GM18520 (cell line): ENCODE measurements at regions not wholly inside any gene's neighbourhood (a gene's known extent, or its start where the extent isn't known, plus 50 kb on each side); places are given as distances from the start of the nearest gene placed in this dataset.

Source experiments
- ATAC-seq: cut with Tn5 transposase; IDR thresholded peaks from one replicate; pipeline ENCODE4 v1.9.1; 2021; ENCODE audit not compliant: unreplicated experiment

DNA sequence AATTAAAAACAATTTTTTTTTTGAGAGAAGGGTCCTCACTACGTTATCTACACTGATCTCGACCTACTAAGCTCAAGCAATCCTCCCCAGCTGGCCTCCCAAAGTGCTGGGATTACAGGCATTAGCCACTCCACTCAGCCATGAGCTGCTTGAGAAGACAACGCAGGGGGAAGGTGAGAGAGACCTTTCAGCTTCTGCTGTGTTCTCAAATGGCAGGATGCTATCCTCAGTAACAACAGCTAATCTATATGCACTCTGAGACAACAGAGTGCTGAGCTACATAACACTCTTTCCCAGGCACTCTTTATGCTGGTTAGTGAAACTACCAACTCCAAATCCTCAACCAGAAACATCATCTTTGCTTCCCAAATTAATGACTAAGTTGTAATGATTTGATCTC lies 526.1 kb downstream of the CCER1 start:
- ATAC-seq: no peak

DNA sequence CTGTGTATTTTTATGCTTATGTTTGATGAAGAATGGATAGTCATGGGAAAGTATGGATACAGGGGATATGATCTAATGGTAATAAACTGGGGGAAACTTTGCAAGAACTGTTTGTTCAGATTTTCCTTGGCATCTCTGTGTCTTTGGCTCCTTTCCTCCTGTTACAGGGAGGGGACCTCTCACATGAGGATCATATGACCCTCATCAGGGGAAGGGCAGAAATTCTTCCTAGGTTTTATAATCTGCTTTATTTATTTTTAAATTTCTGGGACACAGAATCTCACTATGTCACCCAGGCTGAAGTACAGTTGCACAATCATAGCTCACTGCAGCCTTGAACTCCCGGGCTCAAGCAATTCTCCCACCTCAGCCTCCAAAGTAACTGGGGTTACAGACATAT lies 526.5 kb downstream of the CCER1 start:
- no peak for ATAC-seq

DNA sequence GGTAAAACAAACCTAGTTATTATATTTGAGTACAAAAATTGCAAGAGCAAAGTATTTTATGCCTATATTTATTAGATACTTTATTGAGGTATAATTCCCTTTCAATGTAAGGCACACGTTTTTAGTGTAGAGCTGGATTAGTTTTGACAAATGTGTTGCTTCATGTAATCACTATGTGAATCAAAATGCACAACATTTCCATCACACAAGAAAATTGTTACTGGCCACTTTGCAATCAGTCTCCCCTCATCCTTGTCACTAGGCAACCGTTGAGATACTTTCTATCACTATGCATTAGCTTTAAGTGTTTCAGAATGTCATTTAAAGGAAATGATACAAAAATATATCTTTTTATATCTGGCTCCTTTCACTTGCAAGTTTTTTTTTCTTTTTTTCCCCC lies 531.0 kb downstream of the CCER1 start:
- no peak for ATAC-seq

DNA sequence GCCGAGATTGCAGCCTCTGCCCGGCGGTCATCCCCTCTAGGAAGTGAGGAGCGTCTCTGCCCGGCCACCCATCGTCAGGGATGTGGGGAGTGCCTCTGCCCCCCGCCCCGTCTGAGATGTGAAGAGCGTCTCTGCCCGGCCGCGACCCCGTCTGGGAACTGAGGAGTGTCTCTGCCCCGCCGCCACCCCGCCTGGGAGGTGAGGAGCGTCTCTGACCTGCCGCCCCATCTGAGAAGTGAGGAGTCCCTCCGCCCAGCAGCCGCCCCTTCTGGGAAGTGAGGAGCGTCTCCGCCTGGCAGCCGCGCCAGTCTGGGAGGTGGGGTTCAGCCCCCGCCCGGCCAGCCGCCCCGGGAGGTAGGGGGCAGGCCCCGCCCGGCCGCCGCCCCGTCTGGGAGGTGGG lies 544.0 kb downstream of the CCER1 start:
- ATAC-seq: no peak

DNA sequence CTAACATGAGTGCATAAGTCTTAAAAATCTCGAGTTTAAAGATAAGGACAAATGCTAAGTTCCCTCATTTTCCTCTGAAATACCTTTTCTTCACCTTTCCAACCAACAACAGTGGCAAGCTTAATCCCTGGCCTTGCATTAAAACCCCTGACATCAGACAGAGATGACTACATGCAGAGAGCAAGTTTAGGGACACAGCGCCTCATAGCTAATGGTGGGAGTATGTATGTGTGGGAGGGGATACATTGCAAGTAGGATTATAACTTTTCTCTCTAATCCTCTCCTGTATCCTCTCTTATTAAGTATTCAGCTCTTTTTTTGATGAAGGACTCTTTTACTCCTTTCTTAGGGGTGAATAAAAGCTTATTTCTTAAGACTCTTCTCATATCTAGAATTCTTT lies 547.1 kb downstream of the CCER1 start:
- no peak for ATAC-seq

DNA sequence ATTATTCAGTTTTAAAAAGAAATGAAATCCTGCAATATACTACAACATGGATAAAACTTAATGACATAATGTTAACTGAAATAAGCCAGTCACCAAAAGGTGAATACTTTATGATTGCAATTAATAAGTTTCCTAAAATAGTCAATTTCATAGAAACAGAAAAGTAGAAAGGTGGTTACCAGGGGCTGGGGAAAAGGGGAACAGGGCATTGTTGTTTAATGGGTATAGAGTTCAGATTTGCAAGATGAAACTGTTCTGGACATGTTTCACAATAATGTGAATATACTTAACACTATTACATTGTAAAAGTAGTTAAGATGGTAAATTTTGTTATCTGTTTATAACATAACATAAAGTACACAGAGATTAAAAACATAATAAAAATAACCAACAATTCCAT lies 550.9 kb downstream of the CCER1 start:
- ATAC-seq: peak; percentile 58

DNA sequence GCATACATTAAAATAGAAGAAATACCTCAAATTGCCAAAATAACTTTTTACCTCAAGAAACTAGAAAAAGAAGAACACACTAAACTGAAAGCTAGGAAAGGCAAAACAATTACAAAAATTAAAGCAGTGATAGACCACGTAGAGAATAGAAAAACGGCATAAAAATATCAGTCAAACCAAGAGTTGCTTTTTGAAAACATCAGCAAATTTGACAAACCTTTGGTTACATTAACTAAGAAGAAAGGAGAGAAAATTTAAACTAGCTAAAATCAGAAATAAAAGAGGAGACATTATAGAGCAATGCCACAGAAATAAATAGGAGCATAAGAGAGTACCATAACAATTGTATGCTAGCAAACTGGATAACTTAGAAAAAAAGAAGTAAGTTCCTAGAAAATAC lies 553.8 kb downstream of the CCER1 start:
- no peak for ATAC-seq

DNA sequence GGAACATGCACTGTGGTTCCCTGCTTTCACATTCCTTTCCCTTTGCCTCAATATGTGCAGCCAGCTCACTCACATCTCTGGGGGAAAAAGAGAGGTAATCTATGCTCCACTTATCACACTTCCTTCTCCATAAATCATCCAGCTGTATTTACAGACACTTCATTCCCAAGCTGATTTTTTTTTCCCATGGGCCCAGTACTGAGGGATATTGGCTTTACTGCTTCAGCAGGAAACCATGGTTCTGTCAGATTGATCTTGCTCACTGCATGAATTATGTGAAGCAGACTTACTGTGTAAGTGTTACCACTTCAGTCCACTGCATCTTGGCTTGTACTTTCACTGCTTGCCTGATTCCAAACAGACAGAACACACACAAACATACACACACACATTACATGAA lies 555.6 kb downstream of the CCER1 start:
- no peak for ATAC-seq

DNA sequence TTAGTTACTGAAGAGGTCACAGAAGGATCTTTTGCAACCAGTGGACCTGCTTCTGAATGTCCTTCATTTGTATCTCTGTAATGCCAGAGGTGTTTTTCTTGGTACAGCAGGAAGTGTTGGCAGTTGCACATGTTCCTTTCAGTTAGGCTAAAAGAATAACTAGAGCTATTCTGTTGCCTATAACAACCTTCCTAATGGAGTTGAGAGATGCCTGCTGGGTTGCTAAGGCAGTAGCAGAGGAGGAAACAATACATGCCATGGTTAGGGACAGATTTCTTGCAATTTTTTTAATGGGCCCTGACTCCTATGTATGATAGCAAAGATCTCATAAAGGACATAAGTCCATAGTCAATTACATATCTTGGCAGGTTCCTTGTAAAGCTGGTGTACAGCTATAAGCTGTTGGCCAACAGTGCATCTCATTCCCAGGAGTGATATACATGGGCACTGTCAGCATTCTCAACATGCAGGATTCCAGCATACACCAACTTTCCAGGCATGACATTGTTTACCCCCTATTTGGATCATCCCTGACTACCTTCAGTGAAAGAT lies 556.6 kb downstream of the CCER1 start:
- no peak for ATAC-seq

DNA sequence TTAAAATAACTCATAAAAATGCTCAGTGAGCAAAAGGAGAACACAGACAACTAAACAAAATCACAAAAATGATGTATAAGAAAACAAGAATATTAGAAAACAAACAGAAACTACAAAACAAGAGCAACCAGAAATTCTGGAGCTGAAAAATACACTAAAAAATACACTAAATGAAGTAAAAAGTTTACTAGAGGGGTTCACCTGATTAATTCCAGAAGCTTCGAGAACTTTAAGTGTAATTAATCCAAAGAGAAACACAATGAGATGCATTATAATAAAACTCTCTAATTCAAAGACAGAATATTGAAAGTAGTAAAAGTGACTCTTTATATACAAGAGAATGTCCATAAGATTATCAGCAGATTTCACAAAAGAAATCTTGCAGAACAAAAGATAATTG lies 558.4 kb downstream of the CCER1 start:
- ATAC-seq: no peak

DNA sequence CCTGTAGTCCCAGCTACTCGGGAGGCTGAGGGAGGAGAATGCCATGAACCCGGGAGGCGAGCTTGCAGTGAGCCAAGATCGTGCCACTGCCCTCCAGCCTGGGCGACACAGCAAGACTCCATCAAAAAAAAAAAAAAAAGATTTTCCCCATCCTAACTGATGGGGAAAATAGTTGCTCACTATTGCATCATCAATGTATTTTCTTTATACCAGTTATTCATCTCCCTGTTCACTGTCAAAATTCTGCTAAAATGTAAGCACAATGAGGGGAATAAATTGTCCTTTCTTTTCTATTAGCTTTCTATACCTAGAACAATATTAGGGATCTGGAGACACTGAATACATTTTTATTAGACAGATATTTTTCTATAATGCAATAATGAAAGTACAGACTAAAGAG lies 561.3 kb downstream of the CCER1 start:
- no peak for ATAC-seq

DNA sequence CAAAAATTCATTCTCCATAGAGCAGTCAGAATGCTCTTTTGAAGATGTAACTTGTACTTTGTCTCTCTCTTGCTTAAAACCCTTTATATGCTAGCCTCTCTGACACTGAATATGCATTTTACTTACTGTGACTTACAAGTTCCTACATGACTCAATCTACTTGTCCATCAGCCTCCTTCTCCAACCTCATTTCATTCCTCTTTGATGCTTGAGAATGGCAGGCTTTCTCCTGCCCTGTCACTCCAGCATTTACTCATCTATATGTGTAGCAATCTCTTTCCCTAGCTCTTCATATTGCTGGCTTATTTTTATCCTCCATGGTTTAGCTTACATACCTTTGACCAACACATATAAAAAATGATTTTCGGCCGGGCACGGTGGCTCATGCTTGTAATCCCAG lies 561.9 kb downstream of the CCER1 start:
- ATAC-seq: no peak

DNA sequence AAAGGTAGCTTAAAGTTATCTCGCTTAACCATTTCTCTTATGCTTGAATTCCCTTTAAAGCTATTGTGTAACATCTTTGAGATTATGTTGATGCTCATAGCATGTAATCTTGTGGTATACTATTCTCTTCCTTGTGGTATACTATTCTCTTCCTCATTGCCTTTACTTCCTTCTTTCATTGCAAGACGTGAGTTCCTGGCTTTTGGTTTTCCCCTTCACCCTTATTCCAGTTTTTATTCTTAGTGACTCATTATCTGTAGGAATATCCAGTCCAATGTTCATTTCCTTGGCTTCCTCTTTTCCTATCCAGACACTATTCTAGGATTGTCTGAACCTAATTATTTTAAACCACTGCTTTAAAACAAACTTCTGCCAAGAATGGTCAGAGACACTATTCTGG lies 564.0 kb downstream of the CCER1 start:
- no peak for ATAC-seq

DNA sequence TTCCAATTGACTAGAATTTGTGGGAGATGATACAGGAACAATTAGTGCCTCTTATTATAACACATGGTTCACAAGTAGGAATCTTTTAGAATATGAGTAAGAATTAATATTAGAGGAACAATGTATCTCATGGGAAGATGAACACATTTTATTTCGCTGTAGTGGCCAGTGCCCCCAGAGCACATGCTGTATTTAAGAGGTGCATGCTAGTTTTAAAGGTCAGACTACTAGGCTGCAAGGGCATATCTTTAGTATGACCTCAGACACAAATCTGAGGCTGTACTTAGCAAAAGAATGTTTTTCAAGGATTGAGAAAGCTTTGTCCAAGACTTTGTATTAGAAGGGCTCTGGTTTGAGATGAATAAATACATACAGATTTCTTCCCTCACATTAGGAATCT lies 586.9 kb downstream of the CCER1 start:
- no peak for ATAC-seq

DNA sequence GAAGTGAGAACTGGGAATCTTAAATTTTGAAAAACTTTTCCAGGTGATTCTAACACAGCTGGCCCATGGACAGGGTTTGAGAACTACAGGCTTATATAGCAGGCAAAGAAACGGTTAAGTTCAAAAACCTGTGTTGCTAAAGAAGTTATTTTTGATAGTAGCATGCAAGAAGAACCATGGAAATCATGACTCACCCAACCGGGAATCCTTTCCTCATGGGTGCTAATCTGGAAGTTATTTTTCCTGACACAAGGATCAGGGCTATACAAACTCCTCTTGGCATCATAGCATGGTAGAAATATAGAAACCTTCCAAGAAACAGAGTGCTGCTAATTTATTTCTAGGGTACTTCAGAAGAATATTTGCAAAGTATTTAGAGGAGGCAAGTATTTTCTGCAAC lies 588.7 kb downstream of the CCER1 start:
- ATAC-seq: no peak

DNA sequence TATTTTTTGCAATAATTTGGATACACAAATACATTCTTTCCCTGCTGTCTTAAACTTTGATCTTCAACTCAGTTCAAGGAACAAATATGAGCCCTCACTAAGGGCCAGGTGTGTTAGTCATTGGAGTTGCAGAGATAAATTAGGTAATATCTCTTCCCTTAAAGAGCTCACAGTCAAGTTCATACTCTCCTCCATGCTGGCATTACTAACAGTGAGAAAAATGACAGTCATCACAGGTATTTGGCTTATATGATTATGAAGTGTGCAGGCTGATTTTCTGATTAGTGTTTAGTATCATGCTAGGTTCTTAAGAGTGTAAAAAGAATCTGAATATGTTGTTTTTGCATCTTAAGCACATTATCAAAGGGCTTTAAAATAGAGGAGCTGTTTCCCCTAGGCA lies 594.7 kb downstream of the CCER1 start:
- ATAC-seq: no peak

DNA sequence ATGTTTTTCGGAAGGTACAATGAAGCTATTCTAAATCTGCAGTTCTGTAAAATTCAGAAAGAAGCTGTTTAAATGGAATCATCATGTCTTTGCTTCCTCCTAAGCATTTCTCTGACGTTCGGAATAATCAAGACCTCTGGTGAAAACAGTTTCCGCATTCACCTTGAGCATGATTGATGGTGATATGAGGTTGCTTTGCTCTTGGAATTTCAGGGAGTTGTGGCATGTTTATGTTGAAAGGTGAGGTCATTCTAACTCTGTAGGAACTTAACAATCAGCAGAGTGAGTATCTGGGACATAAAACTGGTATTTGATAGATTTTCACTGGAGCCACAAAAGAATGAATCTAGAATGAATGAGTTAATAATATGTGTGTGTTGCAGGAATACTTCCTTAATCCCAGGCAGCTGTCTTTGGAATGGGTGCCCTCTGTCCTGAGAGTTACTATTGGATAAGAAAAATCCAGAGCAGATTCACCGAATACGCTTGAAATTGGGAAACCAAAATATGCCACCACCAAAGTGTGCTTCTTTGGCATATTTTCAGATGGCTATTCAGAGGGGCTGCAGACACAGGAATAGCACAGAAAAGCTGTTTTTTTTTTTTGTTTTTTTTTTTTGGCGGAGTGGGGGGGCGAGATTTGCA lies 599.1 kb downstream of the CCER1 start:
- ATAC-seq: no peak

DNA sequence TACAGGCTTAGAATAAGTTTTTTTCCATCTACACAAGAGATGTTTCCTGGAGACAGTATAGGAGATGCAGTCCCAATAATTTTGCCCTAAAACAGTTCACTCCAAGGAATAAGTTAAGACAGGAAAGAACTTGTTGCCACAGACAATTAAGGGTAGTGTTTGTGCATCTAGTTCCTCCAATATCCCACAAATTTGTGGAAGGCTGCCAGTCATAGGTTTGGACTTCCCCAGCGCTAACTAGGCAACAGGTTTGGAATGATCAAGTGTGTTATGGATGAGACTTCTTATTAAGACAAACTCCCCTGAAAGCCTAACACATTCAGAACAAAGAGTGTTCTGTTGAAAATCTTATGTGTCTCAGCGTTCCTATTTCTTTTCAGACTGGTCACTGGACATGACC lies 611.0 kb downstream of the CCER1 start:
- no peak for ATAC-seq

DNA sequence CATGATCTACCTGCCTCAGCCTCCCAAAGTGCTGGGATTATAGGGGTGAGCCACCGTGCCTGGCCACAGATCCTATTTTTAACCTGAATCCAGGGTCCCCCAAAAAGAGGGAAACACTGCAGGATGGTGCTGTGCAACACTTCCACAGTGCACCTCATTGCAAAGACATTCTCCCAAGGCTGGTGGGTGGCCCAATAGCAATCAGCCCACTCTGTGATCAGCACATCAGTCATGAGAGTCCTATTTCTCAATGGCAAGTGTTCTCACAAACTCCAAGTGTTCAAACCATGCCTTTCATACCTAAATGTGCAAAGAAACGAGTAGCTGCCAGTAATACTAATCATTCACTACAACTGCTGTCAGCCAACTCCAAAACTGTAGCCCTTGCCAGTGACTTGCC lies 612.9 kb downstream of the CCER1 start:
- no peak for ATAC-seq

DNA sequence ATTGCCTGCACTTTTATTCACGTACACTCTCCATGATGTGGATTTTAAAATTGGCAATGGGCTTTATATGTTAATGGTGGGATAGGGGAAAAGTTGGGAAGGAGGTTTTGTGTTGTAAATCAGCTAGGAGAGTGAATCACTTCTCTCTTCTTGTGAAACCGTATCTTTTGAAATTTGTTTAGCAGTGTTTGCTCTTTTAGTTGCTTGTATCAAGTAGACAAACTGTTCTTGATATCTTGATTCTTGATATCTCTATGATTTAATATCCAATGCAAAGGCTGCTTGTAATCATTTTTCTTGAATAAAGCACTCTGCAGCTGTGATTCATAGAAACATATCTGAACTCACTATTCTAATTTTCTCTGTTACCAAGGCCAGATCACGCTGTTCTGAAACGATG lies 615.1 kb downstream of the CCER1 start:
- ATAC-seq: no peak

DNA sequence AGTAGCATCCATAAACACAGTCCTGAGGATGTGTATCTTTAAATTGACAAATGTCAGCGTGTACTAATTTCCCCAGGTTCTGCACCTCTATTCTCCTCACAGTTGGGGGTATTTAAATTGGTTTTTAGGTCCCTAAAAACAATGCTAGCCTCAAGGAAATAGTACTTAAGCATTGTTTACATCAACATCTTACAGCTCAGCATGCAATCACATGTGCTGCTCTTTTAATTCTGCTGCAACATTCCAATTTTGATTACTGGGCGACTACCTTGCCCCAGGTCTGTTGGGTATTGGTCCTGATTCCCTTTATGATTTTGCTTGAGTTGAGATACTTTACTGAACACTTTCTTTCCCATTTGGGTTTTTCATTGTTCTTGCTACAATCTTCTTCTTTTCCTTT lies 616.6 kb downstream of the CCER1 start:
- ATAC-seq: no peak

DNA sequence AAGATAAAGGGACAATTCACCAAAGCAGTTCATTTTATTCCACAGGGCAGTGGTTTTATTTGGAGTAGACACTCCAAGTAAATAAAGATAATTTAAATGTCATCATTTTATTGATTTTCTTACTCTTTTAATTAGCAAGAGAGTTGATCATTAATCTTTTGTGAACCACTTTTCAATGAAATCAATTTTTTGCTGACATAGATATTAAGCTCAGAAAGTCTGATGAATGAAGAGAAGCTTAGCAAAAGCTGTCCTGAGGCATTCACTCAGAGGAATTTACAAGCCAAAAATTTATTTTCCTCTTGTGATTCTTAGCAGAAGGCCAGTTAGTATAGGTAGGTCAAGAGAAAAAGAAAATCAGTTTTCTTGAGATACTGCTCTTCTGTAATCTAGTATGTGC lies 618.0 kb downstream of the CCER1 start:
- no peak for ATAC-seq

DNA sequence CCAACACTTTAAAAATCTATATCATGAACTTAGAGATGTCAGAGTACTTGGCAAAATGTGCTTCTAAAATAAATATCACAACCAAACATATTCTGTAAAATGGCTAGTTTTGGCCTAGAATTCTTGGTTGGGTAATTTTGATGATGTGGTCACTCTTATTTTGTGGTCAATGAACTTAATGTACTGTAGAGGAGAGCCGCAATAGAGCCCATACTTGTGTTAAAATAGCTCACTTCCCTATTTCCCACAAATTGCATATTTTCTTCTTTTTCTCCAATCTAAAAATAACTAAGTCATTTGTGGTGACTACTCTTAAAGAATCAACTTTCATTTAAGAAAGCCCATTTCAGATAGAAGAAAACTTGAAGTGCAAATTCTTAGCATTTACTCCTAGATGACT lies 619.4 kb downstream of the CCER1 start:
- ATAC-seq: no peak
